ENCODE measurements at regions not wholly inside any gene's neighbourhood (a gene's known extent, or its start where the extent isn't known, plus 50 kb on each side); places are given as distances from the start of the nearest gene placed in this dataset.
A peak's percentile ranks its signal among the peaks of the same experiment; 100 is the strongest.

DNA sequence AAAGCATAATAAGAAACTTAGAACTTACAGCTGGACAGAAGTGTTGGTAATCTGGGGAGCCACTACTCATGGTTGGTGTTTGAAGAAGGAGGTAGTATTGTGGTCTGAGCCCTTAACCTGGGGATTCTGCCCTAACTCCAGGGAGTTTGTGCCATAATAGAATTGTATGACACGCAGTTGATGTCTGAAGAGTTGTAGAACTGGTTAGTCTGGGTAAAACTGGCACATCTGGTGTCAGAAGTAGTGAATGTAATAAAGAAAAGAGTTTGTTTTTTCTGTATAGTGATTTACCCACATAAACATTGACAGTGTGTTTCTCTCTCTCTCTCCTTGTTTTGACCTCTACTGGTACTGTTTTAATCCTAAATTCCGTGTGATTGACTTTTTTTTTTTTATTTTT is 448.1 kb upstream of the SEMA3D start:
- no peak for DNase-seq
- TF ChIP-seq CTCF (IDR thresholded peaks at IDR 0.05), result no peak
- Histone ChIP-seq H3K4me1 (peaks cover 0 to 6% of the 10 kb centered on the region in 2 donors), H3K27ac (no peak overlapping the region), H3K9me3 (no peaks in the 10 kb centered on the region), H3K36me3 (no peaks in the 10 kb centered on the region), H3K27me3 (no peaks in the 10 kb centered on the region), H3K4me3 (no peak overlapping the region)
- ATAC-seq, result no peak
- intact Hi-C loops (cut with DNase I), result no loop called here

GRCh38 chr7:85630904-85631600 is 444.2 kb upstream of the SEMA3D start:
- TF ChIP-seq CTCF (IDR thresholded peaks at IDR 0.05), result no peak
- Histone ChIP-seq H3K27ac (peak overlapping the region in 1 of 2 donors; percentile 82), H3K4me1 (peaks cover 0 to 6% of the 10 kb centered on the region in 2 donors), H3K36me3 (no peaks in the 10 kb centered on the region), H3K9me3 (no peaks in the 10 kb centered on the region), H3K27me3 (no peaks in the 10 kb centered on the region), H3K4me3 (no peak overlapping the region)
- intact Hi-C loops (cut with DNase I), result no loop called here
- no peak for ATAC-seq
- no peak for DNase-seq

- ATAC-seq (no peak), DNase-seq (no peak)
- H3K27ac ChIP-seq, result no peak overlapping the region
- intact Hi-C loops (cut with DNase I), result no loop called here
- H3K9me3 ChIP-seq, result peaks cover 0 to 5% of the 10 kb centered on the region in 2 donors
- H3K27me3 ChIP-seq, result no peaks in the 10 kb centered on the region
- no peak for TF ChIP-seq CTCF (IDR thresholded peaks at IDR 0.05)
- H3K36me3 ChIP-seq, result no peaks in the 10 kb centered on the region
- no peak overlapping the region for H3K4me3 ChIP-seq
- H3K4me1 ChIP-seq, result peaks cover 0 to 6% of the 10 kb centered on the region in 2 donors
Observed at GRCh38 chr7:85627791-85628586, 441.1 kb upstream of the SEMA3D start.

DNA sequence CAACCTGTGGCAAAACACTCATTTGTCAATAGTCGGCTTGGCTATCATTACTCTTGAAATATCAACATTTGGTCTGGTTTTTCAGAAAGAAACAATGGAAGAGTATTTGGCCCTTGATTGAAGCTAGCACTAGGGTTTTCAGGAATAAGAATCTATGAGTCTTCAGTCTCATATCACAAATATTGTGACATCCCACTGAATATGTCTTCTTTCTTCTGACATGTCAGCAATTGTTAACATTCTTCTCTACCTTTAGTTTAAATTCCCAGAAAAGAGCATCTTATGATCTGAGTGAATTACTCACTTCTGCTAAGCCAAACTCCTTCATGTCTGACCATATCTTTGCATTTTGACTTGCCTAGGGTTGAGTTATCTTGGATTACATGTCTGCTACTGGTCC is 435.2 kb upstream of the SEMA3D start:
- Histone ChIP-seq H3K4me1 (peaks cover 0 to 13% of the 10 kb centered on the region in 2 donors), H3K36me3 (no peaks in the 10 kb centered on the region), H3K9me3 (peaks cover 0 to 5% of the 10 kb centered on the region in 2 donors), H3K27me3 (no peaks in the 10 kb centered on the region), H3K4me3 (no peak overlapping the region), H3K27ac (peak overlapping the region in 1 of 2 donors; percentile 87)
- intact Hi-C loops (cut with DNase I), result no loop called here
- no peak for DNase-seq
- ATAC-seq, result no peak
- TF ChIP-seq CTCF (IDR thresholded peaks at IDR 0.05), result no peak

DNA sequence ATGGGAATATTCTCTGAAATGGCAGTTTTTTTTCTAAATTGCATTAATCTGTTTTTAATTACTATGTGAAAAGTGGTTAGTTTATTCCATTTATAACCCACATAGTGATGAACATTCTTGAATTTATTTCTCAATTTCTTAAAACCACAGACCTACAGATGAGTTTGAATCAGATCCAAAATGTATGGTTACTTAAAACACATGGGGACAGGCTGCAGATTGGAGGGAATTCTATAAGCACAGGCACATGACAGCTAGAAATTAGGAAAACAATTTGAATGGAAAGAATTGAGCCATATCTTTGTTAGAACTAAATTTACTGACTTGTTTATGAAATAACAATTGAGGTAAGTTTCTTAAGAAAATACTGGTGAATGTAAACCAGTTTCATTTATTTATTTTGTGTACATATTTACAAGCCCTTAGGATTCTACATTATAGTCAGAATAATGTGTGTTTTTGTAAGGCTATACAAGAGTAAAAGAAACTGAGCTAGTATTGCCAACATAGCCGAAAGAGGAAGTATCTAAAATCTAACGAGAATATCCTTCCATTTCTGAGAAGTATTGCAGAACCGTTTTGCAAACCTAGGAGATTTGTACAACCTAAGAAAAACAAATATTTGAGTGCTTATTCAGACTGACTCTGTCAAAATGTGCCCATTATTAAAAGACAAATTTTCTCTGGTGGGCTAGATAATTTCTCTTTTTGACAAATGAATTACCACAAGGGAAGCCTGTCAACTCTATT is 434.3 kb upstream of the SEMA3D start:
- Histone ChIP-seq H3K36me3 (no peaks in the 10 kb centered on the region), H3K4me3 (no peak overlapping the region), H3K9me3 (peaks cover 0 to 5% of the 10 kb centered on the region in 2 donors), H3K27me3 (no peaks in the 10 kb centered on the region), H3K4me1 (peaks cover 0 to 13% of the 10 kb centered on the region in 2 donors), H3K27ac (peak overlapping the region; percentile 22 to 87)
- TF ChIP-seq CTCF (IDR thresholded peaks at IDR 0.05), result no peak
- DNase-seq (no peak), ATAC-seq (peak; percentile 34)
- intact Hi-C loops (cut with DNase I), result no loop called here
